Suprapubic skin (tissue), 4 donors: ENCODE measurements at regions not wholly inside any gene's neighbourhood (a gene's known extent, or its start where the extent isn't known, plus 50 kb on each side); places are given as distances from the start of the nearest gene placed in this dataset.

Experiments used
- DNase-seq, 2 donors: peaks; one replicate each; pipeline ENCODE4 v3.0.0-alpha.2; 2019; ENCODE audit warnings: low spot score in 2 of 2
- H3K27ac ChIP-seq: fragments of 200-600 bp; sonication (generic); one replicate; pipeline ENCODE4 v1.5.1; 2019
- H3K27me3 ChIP-seq: fragments of 200-600 bp; sonication (generic); one replicate; pipeline ENCODE4 v1.5.1; 2019
- H3K36me3 ChIP-seq: fragments of 200-600 bp; sonication (generic); one replicate; pipeline ENCODE4 v1.5.1; 2019
- H3K4me1 ChIP-seq: fragments of 200-600 bp; sonication (generic); one replicate; pipeline ENCODE4 v1.5.1; 2019
- H3K4me3 ChIP-seq: fragments of 200-600 bp; sonication (generic); one replicate; pipeline ENCODE4 v1.5.1; 2019; ENCODE audit warnings: mild to moderate bottlenecking
- H3K9me3 ChIP-seq: fragments of 200-600 bp; sonication (generic); one replicate; pipeline ENCODE4 v1.5.1; 2019
- EP300 ChIP-seq: sonication (generic); formaldehyde crosslinking; IDR thresholded peaks from one replicate; pipeline ENCODE4 v1.6.1; 2017; ENCODE audit warnings: antibody characterized with exemption
- POLR2A ChIP-seq, 2 donors: fragments of 450-650 bp; IDR thresholded peaks; one replicate each; pipeline ENCODE4 v1.6.1; 2017; ENCODE audit warnings: antibody characterized with exemption in 2 of 2, mild to moderate bottlenecking in 2 of 2, moderate library complexity in 2 of 2
- POLR2AphosphoS5 ChIP-seq, 3 donors: sonication (generic); formaldehyde crosslinking; IDR thresholded peaks; one replicate each; pipeline ENCODE4 v1.6.1; 2017; ENCODE audit warnings: antibody characterized with exemption in 3 of 3
- WGBS: methylation state at CpG from one replicate; pipeline ENCODE4 v1.1.5; 2018; 5-methylcytosine and 5-hydroxymethylcytosine counted together
- TF ChIP-seq, protein P1 (sequence below), 2 donors: fragments of 200-600 bp in 1 of 2; fragments of 450-650 bp in 1 of 2; sonication (generic) in 1 of 2; IDR thresholded peaks; one replicate each; pipeline ENCODE4 v1.5.1; 2016 to 2019; ENCODE audit warnings: antibody characterized with exemption in 2 of 2, mild to moderate bottlenecking in 1 of 2, moderate library complexity in 1 of 2

DNA sequence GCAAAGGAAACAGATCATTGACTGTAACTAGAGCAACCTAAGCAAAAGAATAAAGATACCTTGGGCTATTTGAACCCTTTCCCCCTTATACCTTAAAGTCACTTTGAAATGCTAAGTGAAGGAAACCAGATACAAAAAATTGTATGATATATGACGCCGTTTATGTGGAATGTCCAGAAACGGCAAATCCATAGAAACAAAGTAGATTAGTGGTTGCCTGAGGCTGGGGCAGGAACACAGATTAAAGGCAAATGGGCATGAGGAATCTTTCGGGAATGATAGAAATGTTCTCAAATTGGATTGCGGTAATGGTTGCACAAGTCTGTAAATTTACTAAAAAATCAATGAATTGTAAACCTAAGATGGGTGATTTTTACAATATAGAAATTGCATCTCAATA, 160.1 kb upstream of the CCDC54 start:
- H3K9me3 ChIP-seq = no peaks in the 10 kb centered on the region
- 49% methylated on average over 5 of the region's 5 CpGs for WGBS
- no peaks in the 10 kb centered on the region for H3K27me3 ChIP-seq
- H3K4me3 ChIP-seq = no peak overlapping the region
- no peak for TF ChIP-seq EP300
- TF ChIP-seq POLR2A (IDR thresholded peaks at IDR 0.05) = no peak
- no peak for TF ChIP-seq POLR2AphosphoS5 (IDR thresholded peaks at IDR 0.05)
- TF ChIP-seq, protein P1, sequence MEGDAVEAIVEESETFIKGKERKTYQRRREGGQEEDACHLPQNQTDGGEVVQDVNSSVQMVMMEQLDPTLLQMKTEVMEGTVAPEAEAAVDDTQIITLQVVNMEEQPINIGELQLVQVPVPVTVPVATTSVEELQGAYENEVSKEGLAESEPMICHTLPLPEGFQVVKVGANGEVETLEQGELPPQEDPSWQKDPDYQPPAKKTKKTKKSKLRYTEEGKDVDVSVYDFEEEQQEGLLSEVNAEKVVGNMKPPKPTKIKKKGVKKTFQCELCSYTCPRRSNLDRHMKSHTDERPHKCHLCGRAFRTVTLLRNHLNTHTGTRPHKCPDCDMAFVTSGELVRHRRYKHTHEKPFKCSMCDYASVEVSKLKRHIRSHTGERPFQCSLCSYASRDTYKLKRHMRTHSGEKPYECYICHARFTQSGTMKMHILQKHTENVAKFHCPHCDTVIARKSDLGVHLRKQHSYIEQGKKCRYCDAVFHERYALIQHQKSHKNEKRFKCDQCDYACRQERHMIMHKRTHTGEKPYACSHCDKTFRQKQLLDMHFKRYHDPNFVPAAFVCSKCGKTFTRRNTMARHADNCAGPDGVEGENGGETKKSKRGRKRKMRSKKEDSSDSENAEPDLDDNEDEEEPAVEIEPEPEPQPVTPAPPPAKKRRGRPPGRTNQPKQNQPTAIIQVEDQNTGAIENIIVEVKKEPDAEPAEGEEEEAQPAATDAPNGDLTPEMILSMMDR (IDR thresholded peaks at IDR 0.05) = no peak
- H3K27ac ChIP-seq = no peak overlapping the region
- no peaks in the 10 kb centered on the region for H3K36me3 ChIP-seq
- peaks cover 9% of the 10 kb centered on the region for H3K4me1 ChIP-seq
- DNase-seq = no peak

DNA sequence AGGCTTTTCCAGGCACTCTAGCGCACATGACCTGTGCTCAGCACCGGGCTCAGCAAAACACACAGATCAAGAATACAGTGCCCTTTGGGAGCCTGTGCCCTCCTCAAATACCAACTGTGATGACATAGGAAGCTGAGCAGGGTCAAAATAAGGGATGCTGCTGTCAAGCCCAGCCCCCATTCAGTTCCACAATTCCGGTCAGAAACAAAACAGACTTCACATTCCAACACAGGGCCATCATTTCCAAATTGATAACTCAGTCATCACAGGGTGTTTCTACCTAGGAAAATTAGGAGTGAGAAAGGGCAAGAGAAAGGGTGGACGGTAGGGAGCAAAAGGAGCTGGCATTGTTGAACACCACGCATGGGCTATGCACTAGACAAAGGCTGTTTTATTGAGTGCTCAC, 158.4 kb upstream of the CCDC54 start:
- no peak for DNase-seq
- 83% methylated on average over 5 of the region's 5 CpGs for WGBS
- Histone ChIP-seq H3K27ac (no peak overlapping the region), H3K36me3 (no peaks in the 10 kb centered on the region), H3K4me1 (peaks cover 6% of the 10 kb centered on the region), H3K9me3 (no peaks in the 10 kb centered on the region), H3K4me3 (no peak overlapping the region), H3K27me3 (no peaks in the 10 kb centered on the region)
- TF ChIP-seq POLR2A (IDR thresholded peaks at IDR 0.05) (no peak), EP300 (no peak), POLR2AphosphoS5 (IDR thresholded peaks at IDR 0.05) (no peak)
- TF ChIP-seq, protein P1 (IDR thresholded peaks at IDR 0.05) = no peak

DNA sequence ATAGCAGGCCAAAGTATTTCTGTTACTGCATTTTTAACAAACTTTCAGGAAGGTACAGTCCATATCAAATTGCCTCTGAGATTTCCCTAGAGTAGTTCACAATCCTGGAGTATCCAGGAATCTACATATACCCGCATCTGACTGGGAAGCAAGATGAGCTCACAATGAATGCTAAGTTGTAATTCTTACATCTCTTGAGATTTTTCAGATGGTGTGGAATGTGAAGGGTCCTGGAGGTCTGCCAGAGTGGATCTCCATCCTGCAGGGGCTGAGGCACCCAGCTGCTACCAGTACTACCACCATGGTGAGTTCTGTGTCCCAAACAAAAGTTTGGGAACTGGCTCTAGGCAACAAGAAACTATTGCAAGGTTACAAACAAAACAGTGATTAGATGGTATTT, 156.7 kb upstream of the CCDC54 start:
- Histone ChIP-seq H3K4me1 (peaks cover 6% of the 10 kb centered on the region), H3K4me3 (no peak overlapping the region), H3K27ac (no peak overlapping the region), H3K36me3 (no peaks in the 10 kb centered on the region), H3K27me3 (no peaks in the 10 kb centered on the region), H3K9me3 (no peaks in the 10 kb centered on the region)
- WGBS = 100% methylated on average over 1 of the region's 1 CpG
- TF ChIP-seq POLR2A (IDR thresholded peaks at IDR 0.05) = no peak
- TF ChIP-seq, protein P1 (IDR thresholded peaks at IDR 0.05) = no peak
- TF ChIP-seq POLR2AphosphoS5 (IDR thresholded peaks at IDR 0.05) = no peak
- no peak for TF ChIP-seq EP300
- DNase-seq = no peak

DNA sequence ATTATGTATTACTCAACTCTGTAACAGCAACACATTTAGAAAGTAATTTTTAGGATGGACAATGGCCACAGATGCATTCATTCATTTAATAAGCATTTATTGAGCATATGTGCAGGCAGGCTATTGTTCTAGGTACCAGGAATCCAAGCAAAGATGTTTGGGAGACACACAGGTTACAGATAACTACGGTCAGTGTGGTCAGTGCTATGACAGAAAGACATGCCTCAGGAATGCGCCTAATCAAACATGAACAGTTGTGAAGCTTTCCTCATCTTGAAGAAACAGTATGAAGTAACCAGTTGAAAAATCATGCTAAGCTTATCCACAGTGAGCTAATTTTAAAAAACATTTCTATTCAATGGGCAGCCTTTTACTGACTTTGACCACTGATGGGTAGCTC, 155.4 kb upstream of the CCDC54 start:
- H3K27ac ChIP-seq = no peak overlapping the region
- WGBS = 95% methylated on average over 2 of the region's 2 CpGs
- H3K4me1 ChIP-seq = peaks cover 4% of the 10 kb centered on the region
- H3K27me3 ChIP-seq = no peaks in the 10 kb centered on the region
- DNase-seq = no peak
- H3K9me3 ChIP-seq = no peaks in the 10 kb centered on the region
- H3K36me3 ChIP-seq = no peaks in the 10 kb centered on the region
- TF ChIP-seq, protein P1 (IDR thresholded peaks at IDR 0.05) = no peak
- TF ChIP-seq POLR2A (IDR thresholded peaks at IDR 0.05) = no peak
- TF ChIP-seq POLR2AphosphoS5 (IDR thresholded peaks at IDR 0.05) = no peak
- no peak for TF ChIP-seq EP300
- H3K4me3 ChIP-seq = no peak overlapping the region

DNA sequence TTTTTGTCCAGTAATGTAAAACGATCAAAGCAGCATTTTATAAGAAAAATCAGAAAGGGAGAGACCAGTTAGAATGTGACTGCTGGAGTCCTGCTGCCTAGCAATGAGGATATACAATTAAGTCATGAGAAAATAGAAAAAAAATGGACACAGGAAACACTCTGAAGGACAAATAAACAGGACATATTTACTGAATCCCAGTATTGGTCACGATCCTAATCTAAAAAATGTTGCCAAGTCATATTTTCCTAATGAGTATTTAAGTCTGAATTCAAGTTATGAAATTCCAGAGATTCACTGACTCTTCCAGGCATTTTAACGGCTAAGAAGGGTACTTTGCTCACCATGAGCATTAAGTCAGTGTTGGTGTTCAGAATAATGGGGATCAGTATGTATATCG, 154.3 kb upstream of the CCDC54 start:
- H3K27ac ChIP-seq = no peak overlapping the region
- no peaks in the 10 kb centered on the region for H3K27me3 ChIP-seq
- DNase-seq = no peak
- no peak overlapping the region for H3K4me3 ChIP-seq
- H3K4me1 ChIP-seq = no peaks in the 10 kb centered on the region
- H3K36me3 ChIP-seq = no peaks in the 10 kb centered on the region
- H3K9me3 ChIP-seq = no peaks in the 10 kb centered on the region
- WGBS = 61% methylated on average over 4 of the region's 4 CpGs
- TF ChIP-seq, protein P1 (IDR thresholded peaks at IDR 0.05) = no peak
- TF ChIP-seq POLR2A (IDR thresholded peaks at IDR 0.05) (no peak), EP300 (no peak), POLR2AphosphoS5 (IDR thresholded peaks at IDR 0.05) (no peak)
